Heart right ventricle (tissue), 16 donors: ENCODE measurements at regions not wholly inside any gene's neighbourhood (a gene's known extent, or its start where the extent isn't known, plus 50 kb on each side); places are given as distances from the start of the nearest gene placed in this dataset.

Source experiments
- ATAC-seq, 8 donors: fragments of 200-7000 bp; cut with Tn5 transposase; one replicate each; pipeline ENCODE4 v1.9.1; 2020; ENCODE audit warnings: mild to moderate bottlenecking in 8 of 8, moderate library complexity in 8 of 8, moderate number of reproducible peaks in 1 of 8
- DNase-seq, 2 donors: peaks; one replicate each; pipeline ENCODE4 v3.0.0-alpha.2; 2020
- H3K27ac ChIP-seq, 10 donors: fragments of 200-600 bp; sonication (generic) in 2 of 10; one replicate each; pipeline versions ENCODE4 v1.5.0 to v1.8.0; 2020 to 2022; ENCODE audit warnings: mild to moderate bottlenecking in 3 of 10
- H3K27me3 ChIP-seq, 7 donors: fragments of 200-600 bp; one replicate each; pipeline ENCODE4 v1.8.0; 2021 to 2022; ENCODE audit warnings: mild to moderate bottlenecking in 2 of 7
- H3K36me3 ChIP-seq, 9 donors: fragments of 200-600 bp; sonication (generic) in 1 of 9; one replicate each; pipeline versions ENCODE4 v1.5.0 to v1.8.0; 2020 to 2022; ENCODE audit warnings: mild to moderate bottlenecking in 2 of 9
- H3K4me1 ChIP-seq, 9 donors: fragments of 200-600 bp; sonication (generic) in 1 of 9; one replicate each; pipeline versions ENCODE4 v1.5.0 to v1.8.0; 2020 to 2022; ENCODE audit warnings: mild to moderate bottlenecking in 4 of 9
- H3K4me3 ChIP-seq, 10 donors: fragments of 200-600 bp; sonication (generic) in 2 of 10; one replicate each; pipeline versions ENCODE4 v1.5.0 to v1.8.0; 2020 to 2022; ENCODE audit warnings: mild to moderate bottlenecking in 7 of 10, moderate library complexity in 2 of 10
- H3K9me3 ChIP-seq, 11 donors: fragments of 200-600 bp in 10 of 11; sonication (generic) in 2 of 11; one replicate each; pipeline versions ENCODE4 v1.5.0 to v1.8.0; 2013 to 2022; ENCODE audit warnings: mild to moderate bottlenecking in 2 of 11, control low read depth in 1 of 11, moderate library complexity in 1 of 11
- CTCF ChIP-seq, 9 donors: fragments of 200-600 bp; sonication (generic) in 2 of 9; IDR thresholded peaks; one replicate each; pipeline versions ENCODE4 v1.5.0 to v1.8.0; 2021 to 2022; ENCODE audit warnings: antibody characterized with exemption in 9 of 9, mild to moderate bottlenecking in 5 of 9, moderate library complexity in 1 of 9
- WGBS, 2 donors: extraction: QIAGEN DNeasy Blood & Tissue Kit; methylation state at CpG; one replicate each; pipeline ENCODE4 v1.1.7; 2013; ENCODE audit warnings: inconsistent platforms in 1 of 2; 5-methylcytosine and 5-hydroxymethylcytosine counted together
- intact Hi-C, 10 donors: fragments of 100-400 bp; cut with DNase I; formaldehyde crosslinking; loops; one replicate each; pipeline versions ENCODE4 v1.11.1 to v1.14.2; 2022
- donor health status: Arrhythmogenic right ventricular cardiomyopathy.
- donor health status: ischemic (EF 13 %, LVEDD 7.1; RV severe dilation, severe dysfunction).
- donor health status: healthy with polysubstance abuse.
- donor health status: DM: no; HTN: yes; CAD: no.
- donor health status: DM: no; HTN: no; CAD: no.
- donor health status: ischemic (EF 25% LVEDD 6.9; RV normal size, moderate dysfunction).
- donor health status: ischemic (EF 25% LVEDD 5.7; RV mildly dilated, moderate dysfunction).
- donor health status: healthy.
- donor health status: DM: yes; HTN: yes; CAD: no.
- donor health status: Ischemic cardiomyopathy.
- donor health status: ischemic (EF 35%, LVEDD 5.7; RV mildly dilated, moderate dysfunction).
- donor health status: nonischemic (EF 11% LVEDD 7.7; RV severe dilation, severe dysfunction).
- donor health status: DM: yes; HTN: yes; CAD: no.
- donor health status: PGD.
- donor health status: ischemic (EF 29% LVEDD 5.4; RV normal size, mild dysfunction).
- donor health status: nonischemic (EF 23%, LVEDD 6.1; RV moderate dilation, normal function).

GRCh38 chr17:55580596-55581133, 69.4 kb upstream of the SMIM36 start:
- ATAC-seq (no peak), DNase-seq (no peak)
- no peak for TF ChIP-seq CTCF (IDR thresholded peaks at IDR 0.05)
- intact Hi-C loops, result no loop called here
- Histone ChIP-seq H3K27ac (no peak overlapping the region), H3K36me3 (no peaks in the 10 kb centered on the region), H3K27me3 (peaks cover 0 to 4% (median 0%) of the 10 kb centered on the region in 7 donors), H3K9me3 (no peaks in the 10 kb centered on the region), H3K4me1 (peaks cover 0 to 47% (median 15%) of the 10 kb centered on the region in 9 donors), H3K4me3 (no peak overlapping the region)
- WGBS, 2 donors, result 84% methylated on average over 5 of the region's 5 CpGs

- ATAC-seq, result peak in 6 of 8 donors; percentile 43 to 73 (median 64)
- 59 to 62% methylated on average over 14 of the region's 14 CpGs for WGBS, 2 donors
- Histone ChIP-seq H3K27me3 (no peaks in the 10 kb centered on the region), H3K4me1 (peaks cover 0 to 28% (median 15%) of the 10 kb centered on the region in 9 donors), H3K36me3 (no peaks in the 10 kb centered on the region), H3K27ac (peak overlapping the region in 8 of 10 donors; percentile 68 to 88 (median 81)), H3K9me3 (no peaks in the 10 kb centered on the region), H3K4me3 (peak overlapping the region in 8 of 10 donors; percentile 12 to 50 (median 42))
- intact Hi-C loops, result loop anchor here in 1 of 10 donors (10.0 kb wide), 1 partner anchor 57 kb away; no protein-coding TSS in a partner anchor
- TF ChIP-seq CTCF (IDR thresholded peaks at IDR 0.05), result no peak
- DNase-seq, result peak in 1 of 2 donors; percentile 25
Observed at GRCh38 chr17:55577687-55578086, 66.4 kb upstream of the SMIM36 start.

GRCh38 chr17:55576996-55577586, 65.8 kb upstream of the SMIM36 start:
- DNase-seq (peak; percentile 30 to 33), ATAC-seq (peak; percentile 68 to 89 (median 78))
- intact Hi-C loops, result loop anchor here in 1 of 10 donors (10.0 kb wide), 1 partner anchor 58 kb away; no protein-coding TSS in a partner anchor
- no peak for TF ChIP-seq CTCF (IDR thresholded peaks at IDR 0.05)
- peaks cover 0 to 26% (median 15%) of the 10 kb centered on the region in 9 donors for H3K4me1 ChIP-seq
- H3K4me3 ChIP-seq, result peak overlapping the region in 8 of 10 donors; percentile 12 to 50 (median 42)
- H3K27me3 ChIP-seq, result no peaks in the 10 kb centered on the region
- peak overlapping the region; percentile 47 to 88 (median 78) for H3K27ac ChIP-seq
- no peaks in the 10 kb centered on the region for H3K9me3 ChIP-seq
- H3K36me3 ChIP-seq, result no peaks in the 10 kb centered on the region
- 31 to 43% methylated on average over 9 of the region's 9 CpGs for WGBS, 2 donors

GRCh38 chr17:55576237-55576995, 65.2 kb upstream of the SMIM36 start:
- no peak for TF ChIP-seq CTCF (IDR thresholded peaks at IDR 0.05)
- Histone ChIP-seq H3K4me3 (peak overlapping the region in 6 of 10 donors; percentile 39 to 50 (median 42)), H3K36me3 (no peaks in the 10 kb centered on the region), H3K27me3 (peaks cover 0 to 2% (median 0%) of the 10 kb centered on the region in 7 donors), H3K9me3 (no peaks in the 10 kb centered on the region), H3K27ac (peak overlapping the region; percentile 47 to 88 (median 78)), H3K4me1 (peaks cover 0 to 26% (median 15%) of the 10 kb centered on the region in 9 donors)
- ATAC-seq (peak in 7 of 8 donors; percentile 48 to 81 (median 70)), DNase-seq (peak in 1 of 2 donors; percentile 36)
- intact Hi-C loops, result loop anchor here in 1 of 10 donors (10.0 kb wide), 1 partner anchor 58 kb away; no protein-coding TSS in a partner anchor
- 57 to 58% methylated on average over 8 of the region's 8 CpGs for WGBS, 2 donors
